K562 (cell line): ENCODE measurements at regions not wholly inside any gene's neighbourhood (a gene's known extent, or its start where the extent isn't known, plus 50 kb on each side); places are given as distances from the start of the nearest gene placed in this dataset.

Experiments used
- ARID3A ChIP-seq: IDR thresholded peaks from 2 replicates; pipeline ENCODE4 v1.6.1; 2012; ENCODE audit warnings: low read depth, low read length, improper control_type of control experiment, borderline replicate concordance
- ASH1L ChIP-seq: fragments of 450-650 bp; IDR thresholded peaks from 2 replicates; pipeline ENCODE4 v1.6.1; 2018; ENCODE audit warnings: borderline replicate concordance, mild to moderate bottlenecking, low read depth; ENCODE audit not compliant: partially characterized antibody
- CBX2 ChIP-seq: fragments of 200-600 bp; sonication (generic); IDR thresholded peaks from one replicate; pipeline ENCODE4 v1.6.1; 2012; ENCODE audit warnings: mild to moderate bottlenecking, low read length, inconsistent platforms; ENCODE audit not compliant: insufficient read depth, poor library complexity, severe bottlenecking
- CREB5 ChIP-seq: fragments of 250-450 bp; sonication (Bioruptor Pico); IDR thresholded peaks from 2 replicates; pipeline ENCODE4 v1.5.0; 2020; ENCODE audit warnings: mild to moderate bottlenecking
- DACH1 ChIP-seq: fragments of 450-650 bp; IDR thresholded peaks from 2 replicates; pipeline ENCODE4 v1.6.1; 2018; ENCODE audit not compliant: partially characterized antibody
- GTF3C2 ChIP-seq: IDR thresholded peaks from 3 replicates; pipeline ENCODE4 v1.6.1; 2011; ENCODE audit warnings: borderline replicate concordance, mild to moderate bottlenecking, moderate library complexity; ENCODE audit not compliant: insufficient read length; ENCODE audit errors: extremely low read depth
- MAFK ChIP-seq: IDR thresholded peaks from 2 replicates; pipeline ENCODE4 v1.6.1; 2011; ENCODE audit warnings: low read length, improper control_type of control experiment
- MAZ ChIP-seq, 2 experiments: fragments of 450-650 bp in 1 of 2; sonication (generic) in 1 of 2; formaldehyde crosslinking; IDR thresholded peaks in 1 of 2; conservative IDR thresholded peaks in 1 of 2; 2 replicates each; pipeline versions ENCODE4 v1.4.0 to v1.5.0; 2020; ENCODE audit warnings: mild to moderate bottlenecking in 1 of 2, missing genetic modification reagents in 1 of 2
- MTF1 ChIP-seq: fragments of 250-450 bp; sonication (Bioruptor Pico); IDR thresholded peaks from 2 replicates; pipeline ENCODE4 v1.9.0; 2021; ENCODE audit warnings: moderate library complexity, mild to moderate bottlenecking, inconsistent platforms, borderline replicate concordance
- PTBP1 ChIP-seq: fragments of 200-400 bp; formaldehyde crosslinking; IDR thresholded peaks from 2 replicates; pipeline ENCODE4 v1.6.1; 2017; ENCODE audit warnings: low read depth, low read length
- TGIF2 ChIP-seq: sonication (generic); formaldehyde crosslinking; IDR thresholded peaks from 2 replicates; pipeline ENCODE4 v1.8.1; 2022; ENCODE audit warnings: mild to moderate bottlenecking, missing genetic modification reagents, moderate library complexity
- YY1 ChIP-seq, 3 experiments: IDR thresholded peaks; 2 replicates each; pipeline ENCODE4 v1.6.1; 2011; ENCODE audit warnings: low read length in 2 of 3, mild to moderate bottlenecking in 2 of 3, moderate library complexity in 2 of 3, borderline replicate concordance in 1 of 3, control low read depth in 1 of 3, low read depth in 1 of 3; ENCODE audit not compliant: insufficient read depth in 3 of 3, insufficient replicate concordance in 2 of 3, control insufficient read depth in 1 of 3, insufficient read length in 1 of 3; ENCODE audit errors: extremely low read depth in 1 of 3
- ZBTB8A ChIP-seq: fragments of 450-650 bp; IDR thresholded peaks from 2 replicates; pipeline ENCODE4 v1.6.1; 2018; ENCODE audit warnings: mild to moderate bottlenecking, moderate library complexity; ENCODE audit not compliant: partially characterized antibody
- ZNF175 ChIP-seq: fragments of 200-800 bp; sonication (Bioruptor generic); IDR thresholded peaks from 2 replicates; pipeline ENCODE4 v1.6.1; 2016; ENCODE audit warnings: low read depth, mild to moderate bottlenecking, missing genetic modification characterization, missing compliant biosample characterization
- ZNF24 ChIP-seq: fragments of 450-650 bp; IDR thresholded peaks from 2 replicates; pipeline ENCODE4 v1.6.1; 2016
- ZNF398 ChIP-seq: fragments of 250-450 bp; sonication (Bioruptor Pico); IDR thresholded peaks from 2 replicates; pipeline ENCODE4 v1.8.0; 2021; ENCODE audit warnings: moderate library complexity, mild to moderate bottlenecking, inconsistent platforms

- TF ChIP-seq CREB5 (CRISPR knock-in tag) (no peak), YY1 (IDR thresholded peaks at IDR 0.05; ENCODE audit: borderline replicate concordance in 1 of 3, control insufficient read depth in 1 of 3, extremely low read depth in 1 of 3, insufficient read depth in 3 of 3, insufficient read length in 1 of 3, insufficient replicate concordance in 2 of 3, low read depth in 1 of 3, low read length in 2 of 3) (no peak), DACH1 (no peak), CBX2 (no peak), MTF1 (CRISPR knock-in tag) (no peak), MAFK (no peak), GTF3C2 (no peak), ARID3A (no peak), ZNF24 (no peak), TGIF2 (CRISPR knock-in tag) (no peak; the same call in 1 of the 2 replicates), ZNF175 (no peak), MAZ (CRISPR knock-in tag; conservative IDR thresholded peaks at IDR 0.05 in 1 of 2, IDR thresholded peaks at IDR 0.05 in 1 of 2) (no peak; a peak in 1 of 4 replicates), PTBP1 (no peak), ZBTB8A (no peak), ZNF398 (CRISPR knock-in tag) (no peak), ASH1L (no peak)
Measured at GRCh38 chr20:36093025-36093803, 61.3 kb upstream of the EPB41L1 start (continued).
